ENCODE measurements at regions not wholly inside any gene's neighbourhood (a gene's known extent, or its start where the extent isn't known, plus 50 kb on each side); places are given as distances from the start of the nearest gene placed in this dataset.

DNA sequence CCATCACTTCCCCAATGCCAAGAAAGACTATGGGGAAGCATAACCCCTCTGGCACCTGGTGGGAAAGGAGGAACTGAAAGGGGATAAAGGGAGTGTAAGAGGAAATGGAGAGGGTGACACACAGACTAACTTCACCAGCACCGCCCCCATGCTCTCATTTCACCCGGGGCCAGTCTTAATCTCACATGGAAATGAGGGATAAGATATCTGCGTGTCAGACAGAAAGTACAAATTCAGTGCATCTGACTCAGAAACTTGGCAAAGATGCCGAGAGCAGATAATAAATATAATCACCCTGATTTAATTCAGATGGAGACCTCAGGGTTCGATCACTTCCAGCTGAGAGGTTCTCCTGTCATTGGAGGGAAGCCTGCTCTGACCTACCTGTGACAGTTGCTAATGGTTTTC is 191.6 kb downstream of the DUSP6 start:
- Histone ChIP-seq H3K4me3 (ENCODE audit: low read depth, low read length) (no peak overlapping the region), H3K36me3 (ENCODE audit: control insufficient read depth, insufficient read depth, low read length) (no peaks in the 10 kb centered on the region), H3K27me3 (ENCODE audit: control insufficient read depth, insufficient read depth, low read length) (no peaks in the 10 kb centered on the region)
- DNase-seq (ENCODE audit: low read depth): no peak
- TF ChIP-seq, protein P1, sequence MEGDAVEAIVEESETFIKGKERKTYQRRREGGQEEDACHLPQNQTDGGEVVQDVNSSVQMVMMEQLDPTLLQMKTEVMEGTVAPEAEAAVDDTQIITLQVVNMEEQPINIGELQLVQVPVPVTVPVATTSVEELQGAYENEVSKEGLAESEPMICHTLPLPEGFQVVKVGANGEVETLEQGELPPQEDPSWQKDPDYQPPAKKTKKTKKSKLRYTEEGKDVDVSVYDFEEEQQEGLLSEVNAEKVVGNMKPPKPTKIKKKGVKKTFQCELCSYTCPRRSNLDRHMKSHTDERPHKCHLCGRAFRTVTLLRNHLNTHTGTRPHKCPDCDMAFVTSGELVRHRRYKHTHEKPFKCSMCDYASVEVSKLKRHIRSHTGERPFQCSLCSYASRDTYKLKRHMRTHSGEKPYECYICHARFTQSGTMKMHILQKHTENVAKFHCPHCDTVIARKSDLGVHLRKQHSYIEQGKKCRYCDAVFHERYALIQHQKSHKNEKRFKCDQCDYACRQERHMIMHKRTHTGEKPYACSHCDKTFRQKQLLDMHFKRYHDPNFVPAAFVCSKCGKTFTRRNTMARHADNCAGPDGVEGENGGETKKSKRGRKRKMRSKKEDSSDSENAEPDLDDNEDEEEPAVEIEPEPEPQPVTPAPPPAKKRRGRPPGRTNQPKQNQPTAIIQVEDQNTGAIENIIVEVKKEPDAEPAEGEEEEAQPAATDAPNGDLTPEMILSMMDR (IDR thresholded peaks at IDR 0.05; ENCODE audit: insufficient read depth, low read length, poor library complexity, severe bottlenecking): no peak

DNA sequence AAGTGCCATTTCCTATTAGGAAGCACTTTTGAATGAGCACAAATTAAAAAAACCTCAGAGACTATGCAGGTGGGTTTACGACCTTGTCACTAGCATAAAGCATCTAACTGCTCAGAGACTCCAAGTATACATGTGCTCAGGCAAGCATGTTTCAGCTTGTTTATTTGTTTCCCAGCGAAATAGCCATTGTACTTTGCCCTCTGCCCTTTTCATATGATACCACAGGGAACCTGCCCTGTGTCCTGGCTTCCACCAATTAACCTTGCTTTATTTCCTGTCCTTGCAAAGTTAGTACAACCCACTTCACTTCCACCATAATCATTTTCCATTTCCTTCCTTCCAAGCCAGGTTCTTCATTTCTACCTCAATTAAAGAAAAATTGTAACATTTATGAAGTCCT is 194.9 kb downstream of the DUSP6 start:
- H3K27me3 ChIP-seq (ENCODE audit: control insufficient read depth, insufficient read depth, low read length): no peaks in the 10 kb centered on the region
- TF ChIP-seq, protein P1 (IDR thresholded peaks at IDR 0.05; ENCODE audit: insufficient read depth, low read length, poor library complexity, severe bottlenecking): no peak
- DNase-seq (ENCODE audit: low read depth): no peak

DNA sequence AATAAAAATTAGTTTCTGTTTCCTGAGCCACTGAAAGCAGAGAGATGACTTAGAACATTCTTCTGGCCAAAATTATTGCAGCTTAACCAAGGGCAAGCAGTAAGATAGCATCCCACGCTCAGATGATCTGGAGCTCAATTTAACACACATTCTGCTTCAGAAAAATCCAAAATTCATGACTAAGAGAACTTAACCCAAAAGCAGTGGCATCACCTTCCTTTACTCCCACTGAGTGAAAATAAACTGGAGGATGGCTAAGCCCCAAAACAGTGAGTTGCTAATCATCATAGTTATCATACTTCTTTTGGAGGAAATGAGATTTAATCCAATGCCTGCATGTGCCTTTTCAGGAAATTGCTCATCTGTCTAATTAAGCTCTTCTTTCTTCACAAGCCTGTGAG is 195.4 kb downstream of the DUSP6 start:
- Histone ChIP-seq H3K36me3 (ENCODE audit: control insufficient read depth, insufficient read depth, low read length) (no peaks in the 10 kb centered on the region), H3K4me3 (ENCODE audit: low read depth, low read length) (no peak overlapping the region), H3K27me3 (ENCODE audit: control insufficient read depth, insufficient read depth, low read length) (no peaks in the 10 kb centered on the region)
- TF ChIP-seq, protein P1 (IDR thresholded peaks at IDR 0.05; ENCODE audit: insufficient read depth, low read length, poor library complexity, severe bottlenecking): no peak
- no peak for DNase-seq (ENCODE audit: low read depth)

More for the DNA sequence above, 194.9 kb downstream of the DUSP6 start:
- Histone ChIP-seq H3K4me3 (ENCODE audit: low read depth, low read length) (no peak overlapping the region), H3K36me3 (ENCODE audit: control insufficient read depth, insufficient read depth, low read length) (no peaks in the 10 kb centered on the region)

DNA sequence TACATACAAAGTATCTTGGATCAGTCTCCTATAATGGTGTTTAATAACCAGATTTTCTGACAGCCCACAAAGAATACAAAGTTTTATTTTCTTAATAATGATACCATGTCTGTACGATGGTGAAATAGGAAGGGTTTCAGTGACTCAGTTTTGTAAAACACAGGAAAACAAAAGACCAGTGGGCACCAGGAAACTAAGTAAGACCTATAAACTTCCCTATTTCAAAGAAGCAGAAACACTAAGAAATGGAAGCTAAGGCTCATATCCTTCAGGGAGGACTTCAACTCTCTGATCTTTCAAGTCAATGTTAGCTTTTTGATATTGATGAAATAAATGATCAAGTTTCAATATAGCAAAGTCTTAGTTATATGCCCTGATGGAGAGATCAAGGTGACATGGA is 196.0 kb downstream of the DUSP6 start:
- Histone ChIP-seq H3K4me3 (ENCODE audit: low read depth, low read length) (no peak overlapping the region), H3K27me3 (ENCODE audit: control insufficient read depth, insufficient read depth, low read length) (no peaks in the 10 kb centered on the region), H3K36me3 (ENCODE audit: control insufficient read depth, insufficient read depth, low read length) (no peaks in the 10 kb centered on the region)
- TF ChIP-seq, protein P1 (IDR thresholded peaks at IDR 0.05; ENCODE audit: insufficient read depth, low read length, poor library complexity, severe bottlenecking): no peak
- DNase-seq (ENCODE audit: low read depth): no peak

DNA sequence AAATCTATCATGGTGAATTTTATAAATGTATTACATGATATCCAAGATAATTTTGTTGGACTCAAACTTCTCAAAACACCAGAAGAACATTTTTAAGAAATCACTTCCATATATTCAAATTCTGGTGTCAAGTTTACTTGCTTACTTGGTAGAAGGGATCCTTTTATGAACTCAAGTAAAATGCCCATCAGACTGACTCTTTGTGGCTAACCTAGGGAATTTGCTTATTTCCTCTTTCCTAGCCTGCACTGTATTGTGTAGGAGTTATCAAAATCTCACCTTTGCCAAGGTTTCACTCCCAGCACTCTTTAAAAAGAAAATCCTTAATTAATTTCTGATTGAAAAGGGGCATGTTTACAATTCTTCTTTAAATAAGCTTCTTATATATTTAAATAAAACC is 196.5 kb downstream of the DUSP6 start:
- no peak for DNase-seq (ENCODE audit: low read depth)
- H3K4me3 ChIP-seq (ENCODE audit: low read depth, low read length): no peak overlapping the region
- no peaks in the 10 kb centered on the region for H3K36me3 ChIP-seq (ENCODE audit: control insufficient read depth, insufficient read depth, low read length)
- TF ChIP-seq, protein P1 (IDR thresholded peaks at IDR 0.05; ENCODE audit: insufficient read depth, low read length, poor library complexity, severe bottlenecking): no peak
- H3K27me3 ChIP-seq (ENCODE audit: control insufficient read depth, insufficient read depth, low read length): no peaks in the 10 kb centered on the region

DNA sequence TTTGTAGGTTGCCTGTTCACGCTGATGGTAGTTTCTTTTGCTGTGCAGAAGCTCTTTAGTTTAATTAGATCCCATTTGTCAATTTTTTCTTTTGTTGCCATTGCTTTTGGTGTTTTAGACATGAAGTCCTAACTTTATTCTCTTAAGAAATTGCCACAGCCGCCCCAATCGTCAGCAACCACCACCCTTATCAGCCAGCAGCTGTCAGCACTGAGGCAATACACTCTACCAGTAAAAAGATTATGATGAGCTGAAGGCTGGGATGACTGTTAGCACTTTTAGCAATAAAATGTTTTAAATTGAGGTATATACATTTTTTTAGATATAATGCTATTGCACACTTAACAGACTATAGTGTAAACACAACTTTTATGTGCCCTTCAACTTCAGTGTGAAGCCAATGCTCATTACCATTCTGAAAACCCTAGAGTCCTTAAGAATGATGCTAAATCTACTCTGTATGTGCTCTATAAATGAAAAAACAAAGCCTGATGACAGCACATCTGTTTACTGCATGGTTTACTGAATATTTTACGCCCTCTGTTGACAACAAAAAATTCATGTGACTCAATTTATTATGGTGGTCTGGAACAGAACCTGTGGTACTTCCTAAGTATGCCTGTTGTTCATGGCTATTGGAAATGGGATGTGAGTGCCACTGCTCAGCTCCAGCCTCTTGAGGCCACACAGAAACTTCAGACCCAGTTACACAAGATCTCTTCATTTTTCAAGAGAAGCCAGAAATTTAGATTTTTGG is 197.4 kb downstream of the DUSP6 start:
- no peak for DNase-seq (ENCODE audit: low read depth)
- TF ChIP-seq, protein P1 (IDR thresholded peaks at IDR 0.05; ENCODE audit: insufficient read depth, low read length, poor library complexity, severe bottlenecking): no peak
- Histone ChIP-seq H3K27me3 (ENCODE audit: control insufficient read depth, insufficient read depth, low read length) (no peaks in the 10 kb centered on the region), H3K4me3 (ENCODE audit: low read depth, low read length) (no peak overlapping the region), H3K36me3 (ENCODE audit: control insufficient read depth, insufficient read depth, low read length) (no peaks in the 10 kb centered on the region)

Data from kidney epithelial cell (primary cell).